ENCODE measurements at regions not wholly inside any gene's neighbourhood (a gene's known extent, or its start where the extent isn't known, plus 50 kb on each side); places are given as distances from the start of the nearest gene placed in this dataset.
"Not testable (repeated sequence)": the region's sequence is repeated elsewhere in the genome, so short reads cannot be mapped to it uniquely, and the experiment has no call there.

DNA sequence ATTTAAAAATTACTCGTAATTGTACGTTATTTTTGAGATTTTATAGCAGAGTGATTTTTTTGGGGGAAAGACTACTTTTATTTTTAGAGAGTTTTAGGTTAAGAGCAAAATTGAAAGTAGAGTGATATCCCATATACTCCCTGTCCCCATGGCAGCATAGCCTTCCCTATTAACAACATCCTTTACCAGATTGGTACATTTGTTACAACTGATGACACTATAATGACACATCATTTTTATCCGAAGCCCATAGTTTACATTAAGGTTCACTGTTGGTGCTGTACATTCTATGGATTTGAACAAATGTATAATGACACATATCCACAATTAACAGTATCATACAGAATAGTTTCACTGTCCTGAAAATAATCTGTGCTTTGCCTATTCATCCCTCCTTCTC, 1126.4 kb upstream of the CITED2 start:
- TF ChIP-seq, protein P1, sequence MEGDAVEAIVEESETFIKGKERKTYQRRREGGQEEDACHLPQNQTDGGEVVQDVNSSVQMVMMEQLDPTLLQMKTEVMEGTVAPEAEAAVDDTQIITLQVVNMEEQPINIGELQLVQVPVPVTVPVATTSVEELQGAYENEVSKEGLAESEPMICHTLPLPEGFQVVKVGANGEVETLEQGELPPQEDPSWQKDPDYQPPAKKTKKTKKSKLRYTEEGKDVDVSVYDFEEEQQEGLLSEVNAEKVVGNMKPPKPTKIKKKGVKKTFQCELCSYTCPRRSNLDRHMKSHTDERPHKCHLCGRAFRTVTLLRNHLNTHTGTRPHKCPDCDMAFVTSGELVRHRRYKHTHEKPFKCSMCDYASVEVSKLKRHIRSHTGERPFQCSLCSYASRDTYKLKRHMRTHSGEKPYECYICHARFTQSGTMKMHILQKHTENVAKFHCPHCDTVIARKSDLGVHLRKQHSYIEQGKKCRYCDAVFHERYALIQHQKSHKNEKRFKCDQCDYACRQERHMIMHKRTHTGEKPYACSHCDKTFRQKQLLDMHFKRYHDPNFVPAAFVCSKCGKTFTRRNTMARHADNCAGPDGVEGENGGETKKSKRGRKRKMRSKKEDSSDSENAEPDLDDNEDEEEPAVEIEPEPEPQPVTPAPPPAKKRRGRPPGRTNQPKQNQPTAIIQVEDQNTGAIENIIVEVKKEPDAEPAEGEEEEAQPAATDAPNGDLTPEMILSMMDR (IDR thresholded peaks at IDR 0.05; ENCODE audit: control insufficient read depth, extremely low read depth, insufficient read depth) = no peak
- no peak for DNase-seq (ENCODE audit: low read depth)
- H3K4me3 ChIP-seq (ENCODE audit: low read depth, low read length) = no peak overlapping the region

DNA sequence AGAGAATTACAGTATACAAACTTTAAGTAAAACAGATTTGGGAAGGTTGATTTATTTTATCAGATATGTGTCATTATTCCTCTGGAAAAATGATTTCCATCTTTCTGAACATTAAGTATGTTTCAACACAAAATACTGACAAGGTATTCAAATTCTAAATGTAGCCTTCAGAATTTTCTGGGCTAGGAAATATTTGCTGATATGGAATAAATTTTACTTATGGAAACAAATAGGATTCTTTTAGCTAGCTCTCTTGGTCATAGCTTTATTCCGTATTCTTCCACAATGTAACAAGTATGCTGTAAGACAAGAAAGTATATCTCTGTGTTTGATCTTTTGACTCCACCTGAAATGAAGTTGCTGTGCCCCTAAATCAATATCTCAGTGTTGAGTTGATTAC, 1125.2 kb upstream of the CITED2 start:
- TF ChIP-seq, protein P1 (IDR thresholded peaks at IDR 0.05; ENCODE audit: control insufficient read depth, extremely low read depth, insufficient read depth) = no peak
- H3K4me3 ChIP-seq (ENCODE audit: low read depth, low read length) = no peak overlapping the region
- DNase-seq (ENCODE audit: low read depth) = no peak

DNA sequence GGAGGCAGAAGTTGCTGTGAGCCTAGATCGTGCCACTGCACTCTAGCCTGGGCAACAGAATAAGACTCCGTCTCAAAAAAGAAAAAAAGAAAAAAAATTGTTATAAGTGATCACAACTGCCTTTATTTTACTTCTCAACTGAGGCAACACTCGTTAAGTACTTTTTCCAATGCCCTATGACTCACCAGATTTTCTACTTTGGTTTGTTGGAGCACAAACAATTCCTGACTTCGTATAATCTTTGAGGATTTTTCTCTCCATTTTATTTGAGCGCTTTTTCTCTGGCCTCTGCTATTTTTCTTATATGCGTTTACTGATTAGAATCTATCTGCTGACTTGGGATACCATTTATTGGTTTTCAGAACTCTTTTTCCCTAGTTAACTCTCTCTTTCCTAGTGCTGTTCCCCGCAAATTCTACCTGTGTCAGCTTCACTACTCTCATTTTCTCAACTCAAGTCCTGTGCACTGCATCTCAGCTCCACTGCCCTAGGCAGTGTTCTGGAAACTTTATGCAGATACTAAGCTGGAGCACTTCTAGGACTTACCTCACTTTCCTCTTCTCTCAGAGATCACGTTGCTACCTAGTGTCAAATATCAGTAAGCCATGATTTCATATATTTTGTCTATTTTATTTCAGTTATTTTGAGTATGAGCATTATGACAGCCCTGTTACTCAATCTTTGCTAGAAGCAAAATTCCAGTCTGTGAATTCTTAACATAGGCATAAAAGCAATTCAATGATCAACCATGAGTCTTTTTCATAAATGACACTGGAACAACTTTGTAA, 1120.1 kb upstream of the CITED2 start:
- TF ChIP-seq, protein P1 (IDR thresholded peaks at IDR 0.05; ENCODE audit: control insufficient read depth, extremely low read depth, insufficient read depth) = no peak

DNA sequence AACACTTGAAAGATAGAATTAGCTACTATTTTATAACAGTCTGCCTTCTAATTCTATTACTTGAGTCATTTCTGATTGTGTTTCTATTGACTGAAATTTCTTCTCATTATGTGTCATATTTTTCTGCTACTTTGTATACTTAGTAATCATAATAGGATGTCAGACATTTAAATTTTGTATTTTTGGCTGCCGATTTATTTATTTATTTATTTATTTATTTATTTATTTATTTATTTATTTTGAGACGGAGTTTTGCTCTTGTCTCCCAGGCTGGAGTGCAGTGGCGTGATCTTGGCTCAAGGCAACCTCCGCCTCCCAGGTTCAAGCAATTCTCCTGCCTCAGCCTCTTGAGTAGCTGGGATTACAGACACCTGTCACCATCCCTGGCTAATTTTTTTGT, 1119.0 kb upstream of the CITED2 start:
- DNase-seq (ENCODE audit: low read depth); H3K4me3 ChIP-seq (ENCODE audit: low read depth, low read length): not testable (repeated sequence)

More for the DNA sequence above, 1120.1 kb upstream of the CITED2 start:
- DNase-seq (ENCODE audit: low read depth) = no peak
- no peak overlapping the region for H3K4me3 ChIP-seq (ENCODE audit: low read depth, low read length)

DNA sequence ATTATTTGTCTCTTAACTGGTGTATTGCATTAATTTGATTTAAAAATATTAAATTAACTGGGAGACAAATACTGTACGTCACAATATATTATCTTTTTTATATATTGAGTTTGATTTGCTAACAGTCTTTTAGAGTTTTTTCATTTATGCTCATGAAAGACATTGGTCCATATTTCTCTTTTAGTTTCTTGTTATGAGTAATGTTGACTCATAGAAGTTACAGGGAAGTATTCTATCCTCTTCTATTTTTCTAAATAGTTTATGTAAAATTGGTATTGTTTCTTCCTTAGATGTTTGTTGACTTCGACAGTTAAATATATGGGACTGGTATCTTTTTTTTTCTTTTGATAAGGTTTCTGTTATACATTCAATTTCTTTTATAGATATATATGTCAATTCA, 1115.6 kb upstream of the CITED2 start:
- H3K4me3 ChIP-seq (ENCODE audit: low read depth, low read length) = no peak overlapping the region
- no peak for DNase-seq (ENCODE audit: low read depth)
- TF ChIP-seq, protein P1 (IDR thresholded peaks at IDR 0.05; ENCODE audit: control insufficient read depth, extremely low read depth, insufficient read depth) = no peak

DNA sequence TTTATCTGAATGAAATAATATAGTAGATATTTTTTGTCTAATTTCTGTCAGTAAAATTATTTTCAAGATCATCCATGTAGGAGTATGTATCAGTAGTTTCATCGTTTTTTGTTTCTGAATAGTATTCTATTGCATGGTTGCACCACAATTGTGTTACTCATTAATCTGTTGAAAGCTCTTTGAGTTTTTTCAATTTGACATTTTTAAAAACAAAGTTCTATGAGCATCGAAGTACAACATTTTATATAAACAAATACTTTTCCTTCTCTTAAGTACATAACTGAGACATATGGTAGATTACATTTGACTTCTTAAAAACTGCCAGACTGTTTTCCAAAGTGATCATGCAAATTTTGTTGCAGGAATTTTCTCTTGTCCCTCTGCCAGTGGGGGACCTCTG, 1113.1 kb upstream of the CITED2 start:
- TF ChIP-seq, protein P1 (IDR thresholded peaks at IDR 0.05; ENCODE audit: control insufficient read depth, extremely low read depth, insufficient read depth) = no peak
- no peak overlapping the region for H3K4me3 ChIP-seq (ENCODE audit: low read depth, low read length)
- DNase-seq (ENCODE audit: low read depth) = no peak

DNA sequence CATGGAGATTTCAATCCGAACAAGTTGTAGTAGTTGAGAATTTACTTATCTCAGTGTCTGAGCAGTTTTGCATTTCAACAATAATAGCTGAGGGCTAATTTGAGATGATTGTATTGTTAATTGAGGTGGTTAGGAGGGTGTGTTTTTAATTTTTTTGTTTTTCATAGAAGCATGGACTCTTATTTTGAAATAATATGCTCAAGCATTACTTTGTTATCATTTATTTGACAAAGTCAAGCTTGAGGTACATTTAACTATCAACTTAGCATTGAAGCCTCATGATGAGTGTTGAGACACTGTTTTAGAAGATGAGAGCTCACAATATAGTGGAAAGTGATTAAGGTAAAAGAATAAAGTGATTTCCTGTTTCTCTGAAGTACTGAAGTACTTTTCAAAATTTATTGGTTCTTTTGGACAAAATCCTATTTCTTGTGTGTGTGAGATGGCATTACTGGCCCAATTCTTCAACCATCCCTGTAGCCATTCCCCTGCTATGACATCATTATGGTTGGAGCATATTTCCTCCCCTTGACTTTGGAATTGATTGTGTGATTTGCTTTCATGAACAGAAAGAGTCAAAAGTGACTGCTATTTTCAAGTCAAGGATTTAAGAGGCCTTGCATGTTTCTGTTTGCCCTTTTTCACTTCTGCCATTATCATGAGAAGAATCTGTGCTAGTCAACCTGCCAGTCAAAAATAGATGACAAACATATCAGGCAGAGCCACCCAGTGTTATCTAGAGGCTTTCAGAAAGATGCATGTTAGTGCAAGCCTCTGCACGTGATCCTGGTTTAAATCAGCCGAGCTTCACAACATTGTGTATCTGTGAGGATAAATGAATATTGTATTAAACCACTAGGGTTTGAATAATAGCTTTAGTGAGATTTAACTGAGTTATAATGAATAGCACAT, 1112.3 kb upstream of the CITED2 start:
- no peak overlapping the region for H3K4me3 ChIP-seq (ENCODE audit: low read depth, low read length)
- DNase-seq (ENCODE audit: low read depth) = no peak
- TF ChIP-seq, protein P1 (IDR thresholded peaks at IDR 0.05; ENCODE audit: control insufficient read depth, extremely low read depth, insufficient read depth) = no peak
